ENCODE measurements at regions not wholly inside any gene's neighbourhood (a gene's known extent, or its start where the extent isn't known, plus 50 kb on each side); places are given as distances from the start of the nearest gene placed in this dataset.

GRCh38 chr2:118254116-118254515 is 165.8 kb downstream of the INSIG2 start:
- no peak for DNase-seq
- POLR2A ChIA-PET = no interaction called here

More at GRCh38 chr2:118254116-118254515, 165.8 kb downstream of the INSIG2 start:
- WGBS (ENCODE audit: low lambda C conversion rate) = 2% methylated on average over 2 of the region's 2 CpGs
- no peaks in the 10 kb centered on the region for H3K9me2 ChIP-seq
- TF ChIP-seq IRF3 (IDR thresholded peaks at IDR 0.05; ENCODE audit: low read depth, low read length) = no peak
- no peak for TF ChIP-seq SMC3 (IDR thresholded peaks at IDR 0.05; ENCODE audit: low read depth, low read length)
- no peak for TF ChIP-seq RCOR1 (IDR thresholded peaks at IDR 0.05; ENCODE audit: low read length)
- no peak for TF ChIP-seq REST (IDR thresholded peaks at IDR 0.05; ENCODE audit: low read depth, low read length)
- no peak for TF ChIP-seq FOXM1 (IDR thresholded peaks at IDR 0.05; ENCODE audit: low read depth)
- TF ChIP-seq MAX (IDR thresholded peaks at IDR 0.05; ENCODE audit: low read depth) = no peak
- no peak for TF ChIP-seq JUND (IDR thresholded peaks at IDR 0.05)
- no peak for TF ChIP-seq NFIC (IDR thresholded peaks at IDR 0.05; ENCODE audit: borderline replicate concordance)
- no peak for TF ChIP-seq YY1 (IDR thresholded peaks at IDR 0.05; ENCODE audit: low read depth)
- TF ChIP-seq MEF2A (IDR thresholded peaks at IDR 0.05; ENCODE audit: borderline replicate concordance, low read depth) = no peak
- TF ChIP-seq MXI1 (IDR thresholded peaks at IDR 0.05; ENCODE audit: low read depth, low read length) = no peak
- TF ChIP-seq FOXJ3 (CRISPR knock-in tag; IDR thresholded peaks at IDR 0.05) = no peak
- TF ChIP-seq GABPA (IDR thresholded peaks at IDR 0.05; ENCODE audit: low read depth) = no peak
- no peak overlapping the region for H3K27ac ChIP-seq (ENCODE audit: low read depth in 2 of 2, low read length in 1 of 2)
- H2AFZ ChIP-seq (ENCODE audit: low read depth) = no peak overlapping the region
- no peaks in the 10 kb centered on the region for H4K20me1 ChIP-seq (ENCODE audit: insufficient read depth)
- no peaks in the 10 kb centered on the region for H3K79me2 ChIP-seq (ENCODE audit: insufficient read depth)
- no peaks in the 10 kb centered on the region for H3K4me1 ChIP-seq (ENCODE audit: control insufficient read depth in 1 of 2, insufficient read depth in 2 of 2, low read depth in 1 of 2, low read length in 1 of 2)
- no peaks in the 10 kb centered on the region for H3F3A ChIP-seq (replicated peaks; ENCODE audit: insufficient read depth)
- CTCF ChIA-PET = no interaction called here
- H3K9ac ChIP-seq = no peak overlapping the region
- no peaks in the 10 kb centered on the region for H3K9me3 ChIP-seq
- no peaks in the 10 kb centered on the region for H3K27me3 ChIP-seq (ENCODE audit: insufficient read depth)
- H3K4me2 ChIP-seq = no peak overlapping the region
- H3K4me3 ChIP-seq (ENCODE audit: low read depth in 2 of 2, low read length in 1 of 2) = no peak overlapping the region
- no peaks in the 10 kb centered on the region for H3K36me3 ChIP-seq (replicated peaks in 1 of 2; ENCODE audit: control insufficient read depth in 1 of 2, insufficient read depth in 2 of 2, low read length in 1 of 2)
